AG04449 (cell line): ENCODE measurements at regions not wholly inside any gene's neighbourhood (a gene's known extent, or its start where the extent isn't known, plus 50 kb on each side); places are given as distances from the start of the nearest gene placed in this dataset.

Experiments
- CTCF ChIA-PET: fragments of 350-600 bp; formaldehyde crosslinking; extraction: SDS; loops from one replicate; lab custom pipeline; 2021; ENCODE audit warnings: antibody characterized with exemption; lab: Yijun Ruan, JAX
- POLR2A ChIA-PET: fragments of 400-600, 350-600 bp; formaldehyde crosslinking; extraction: SDS; loops from one replicate; lab custom pipeline; 2020; ENCODE audit warnings: antibody characterized with exemption, inconsistent platforms; lab: Yijun Ruan, JAX
- DNase-seq: peaks from one replicate; pipeline ENCODE4 v3.0.0-alpha.2; 2010; ENCODE audit warnings: low read depth, low spot score
- H3K4me3 ChIP-seq: 2 replicates; pipeline ENCODE4 v1.5.1; 2011; ENCODE audit warnings: low read depth, mild to moderate bottlenecking, control low read depth, low read length
- CTCF ChIP-seq: IDR thresholded peaks from one replicate; pipeline ENCODE4 v1.5.1; 2011; ENCODE audit warnings: mild to moderate bottlenecking, moderate library complexity, low read length, control low read depth, inconsistent platforms; ENCODE audit not compliant: insufficient read depth; ENCODE audit errors: missing control alignments

- POLR2A ChIA-PET = no interaction called here
- TF ChIP-seq CTCF = no peak
- DNase-seq = no peak
- CTCF ChIA-PET = no interaction called here
- H3K4me3 ChIP-seq = no peak overlapping the region
Observed at GRCh38 chr12:24077161-24077560, 127.7 kb upstream of the SOX5 start.

GRCh38 chr12:24075650-24076049 lies 126.2 kb upstream of the SOX5 start:
- POLR2A ChIA-PET = no interaction called here
- no peak overlapping the region for H3K4me3 ChIP-seq
- DNase-seq = no peak
- CTCF ChIA-PET = no interaction called here
- TF ChIP-seq CTCF = no peak

- POLR2A ChIA-PET = no interaction called here
- CTCF ChIA-PET = no interaction called here
- no peak for DNase-seq
- no peak for TF ChIP-seq CTCF
- H3K4me3 ChIP-seq = no peak overlapping the region
Observed at GRCh38 chr12:24073170-24073810, 123.8 kb upstream of the SOX5 start.

GRCh38 chr12:24072302-24072701 lies 122.8 kb upstream of the SOX5 start:
- no peak for DNase-seq

GRCh38 chr12:24071842-24072241 lies 122.4 kb upstream of the SOX5 start:
- H3K4me3 ChIP-seq = no peak overlapping the region
- no peak for DNase-seq
- POLR2A ChIA-PET = no interaction called here
- TF ChIP-seq CTCF = no peak
- CTCF ChIA-PET = no interaction called here

More at GRCh38 chr12:24072302-24072701, 122.8 kb upstream of the SOX5 start:
- no peak for TF ChIP-seq CTCF
- CTCF ChIA-PET = no interaction called here
- no peak overlapping the region for H3K4me3 ChIP-seq
- POLR2A ChIA-PET = no interaction called here

GRCh38 chr12:24069532-24070395 lies 120.3 kb upstream of the SOX5 start:
- ChIA-PET POLR2A (no interaction called here), CTCF (no interaction called here)
- no peak for DNase-seq
- no peak overlapping the region for H3K4me3 ChIP-seq
- TF ChIP-seq CTCF = no peak
